AG20443 (cell line): ENCODE measurements at regions not wholly inside any gene's neighbourhood (a gene's known extent, or its start where the extent isn't known, plus 50 kb on each side); places are given as distances from the start of the nearest gene placed in this dataset.
"Not testable (repeated sequence)": the region's sequence is repeated elsewhere in the genome, so short reads cannot be mapped to it uniquely, and the experiment has no call there.

Experiments used
- DNase-seq: peaks from one replicate; pipeline ENCODE4 v3.0.0; 2012; ENCODE audit warnings: low spot score, mixed read lengths

DNA sequence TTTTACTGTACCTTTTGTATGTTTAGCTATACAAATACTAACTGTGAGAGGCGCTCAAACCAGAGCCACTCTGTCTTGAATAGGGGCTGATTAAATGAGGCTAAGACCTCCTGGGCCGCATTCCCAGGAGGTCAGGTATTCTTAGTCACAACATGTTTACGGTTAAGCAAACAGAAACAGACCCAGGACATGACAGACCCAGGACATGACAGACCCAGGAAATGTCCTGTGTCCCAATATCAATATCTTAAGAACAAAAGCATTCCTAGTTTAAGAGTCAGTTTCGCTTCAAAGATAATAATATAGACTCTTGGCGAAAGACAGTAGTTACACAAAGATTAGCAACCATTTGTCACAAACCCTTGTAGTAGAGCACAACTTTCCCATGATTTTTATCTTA is 304.5 kb downstream of the CCSER2 start:
- DNase-seq = no peak

DNA sequence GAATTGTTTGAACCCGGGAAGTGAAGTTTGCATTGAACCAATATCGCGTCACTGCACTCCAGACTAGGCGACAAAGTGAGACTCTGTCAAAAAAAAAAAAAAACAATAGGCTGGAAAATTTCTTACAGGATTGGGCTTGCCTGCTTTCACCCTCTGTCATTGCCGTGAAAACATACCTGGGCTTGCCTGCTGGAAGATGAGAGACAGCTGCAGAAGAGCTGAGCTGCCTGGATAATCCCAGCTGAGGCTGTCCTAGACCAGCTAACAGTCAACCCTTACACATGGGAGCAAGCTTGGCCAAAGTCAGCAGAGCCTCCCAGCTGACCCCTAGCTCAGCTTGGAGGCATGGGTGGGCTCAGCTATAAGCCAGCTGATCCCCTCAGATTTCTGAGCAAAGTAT is 306.2 kb downstream of the CCSER2 start:
- no peak for DNase-seq

DNA sequence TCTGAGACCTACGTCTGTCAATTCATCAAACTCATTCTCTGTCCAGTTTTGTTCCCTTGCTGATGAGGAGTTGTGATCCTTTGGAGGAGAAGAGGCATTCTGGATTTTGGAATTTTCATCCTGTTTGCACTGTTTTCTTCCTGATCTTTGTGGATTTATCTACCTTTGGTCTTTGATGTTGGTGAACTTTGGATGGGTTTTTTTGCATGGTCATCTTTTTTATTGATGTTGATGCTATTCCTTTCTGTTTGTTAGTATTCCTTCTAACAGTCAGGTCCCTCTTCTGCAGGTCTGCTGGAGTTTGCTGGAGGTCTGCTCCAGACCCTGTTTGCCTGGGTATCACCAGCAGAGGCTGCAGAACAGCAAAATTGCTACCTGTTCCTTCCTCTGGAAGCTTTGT is 322.2 kb downstream of the CCSER2 start:
- not testable (repeated sequence) for DNase-seq

DNA sequence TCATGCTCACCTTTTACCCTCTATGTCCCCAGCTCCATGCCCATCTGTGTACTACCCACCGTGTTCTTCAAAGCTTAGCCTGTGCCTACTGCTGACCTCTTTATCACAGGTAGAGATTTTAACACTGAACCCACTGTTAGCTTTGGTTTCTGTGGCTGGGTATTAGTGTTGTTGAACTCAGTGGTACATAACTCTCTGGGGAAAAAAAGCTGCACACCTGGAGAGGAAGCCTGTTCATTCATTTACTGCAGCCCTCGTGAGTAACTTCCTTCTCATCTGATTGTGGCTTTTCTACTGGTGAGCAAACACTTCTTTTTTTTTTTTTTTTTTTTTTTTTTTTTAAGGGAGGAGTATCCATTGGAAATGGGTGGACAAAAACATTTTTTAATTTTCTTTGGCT is 326.3 kb downstream of the CCSER2 start:
- DNase-seq = no peak

DNA sequence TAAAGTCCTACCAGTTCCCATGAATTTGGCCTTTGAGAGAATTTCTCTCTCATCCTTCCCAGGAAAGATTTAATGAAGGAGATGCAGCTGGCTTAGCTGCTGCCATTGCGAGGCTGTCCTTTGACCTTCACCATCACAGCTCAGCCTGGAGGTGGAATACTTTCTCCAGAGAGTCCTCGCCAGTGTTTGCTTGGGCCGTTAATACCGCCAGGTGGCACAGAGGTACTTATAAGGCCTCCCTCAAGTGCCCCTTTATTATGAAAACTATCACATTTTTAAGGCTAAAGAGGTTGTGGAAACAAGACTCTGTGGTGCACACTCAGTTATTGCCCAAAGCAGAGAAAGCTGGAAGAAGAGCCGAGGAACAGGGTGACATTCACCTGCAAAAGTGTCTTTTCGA is 330.6 kb downstream of the CCSER2 start:
- no peak for DNase-seq

DNA sequence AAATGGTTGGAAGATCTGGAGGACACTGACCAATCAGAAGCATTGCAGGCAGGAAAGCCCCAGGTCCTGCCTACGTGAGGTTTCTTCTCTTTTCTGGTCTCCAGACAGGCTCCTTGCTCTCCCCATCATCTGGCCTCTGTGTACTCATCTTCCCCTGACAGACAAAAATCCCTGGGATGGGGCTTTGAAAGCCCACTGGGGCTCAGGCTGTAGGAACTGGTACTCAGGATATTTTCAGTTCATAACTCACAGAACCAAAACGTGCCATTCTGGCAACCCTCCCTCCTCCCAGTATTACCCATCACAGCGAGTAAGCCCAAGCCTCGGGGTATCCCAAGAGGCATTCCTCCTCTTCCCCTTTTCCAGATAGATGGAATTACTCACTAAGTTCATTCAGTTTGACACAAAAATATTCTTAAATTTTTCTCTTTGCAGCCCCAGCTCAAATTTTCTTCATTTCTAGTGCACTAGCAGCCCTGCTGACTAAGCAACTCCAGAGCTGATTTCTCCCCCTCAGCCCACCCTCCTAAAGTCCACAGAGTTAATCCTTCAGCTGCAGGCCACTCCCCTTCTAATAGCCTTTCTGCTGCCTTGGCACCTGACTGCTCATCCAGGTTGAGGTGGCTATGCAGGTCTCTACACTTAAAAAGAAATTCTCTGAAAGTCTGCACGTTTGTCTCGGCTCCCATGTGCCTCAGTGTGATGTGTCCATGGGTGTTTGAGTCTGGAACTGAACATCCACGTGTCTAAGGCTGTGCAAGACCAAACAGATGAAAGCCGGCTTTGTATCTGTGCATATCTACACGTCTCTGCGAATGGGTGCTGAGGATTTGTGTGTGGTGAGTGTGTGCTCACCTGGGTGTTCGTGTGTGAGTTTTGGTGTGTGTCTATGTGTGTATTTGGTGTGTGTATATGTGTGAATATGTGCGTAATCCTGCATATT is 331.4 kb downstream of the CCSER2 start:
- DNase-seq = no peak

DNA sequence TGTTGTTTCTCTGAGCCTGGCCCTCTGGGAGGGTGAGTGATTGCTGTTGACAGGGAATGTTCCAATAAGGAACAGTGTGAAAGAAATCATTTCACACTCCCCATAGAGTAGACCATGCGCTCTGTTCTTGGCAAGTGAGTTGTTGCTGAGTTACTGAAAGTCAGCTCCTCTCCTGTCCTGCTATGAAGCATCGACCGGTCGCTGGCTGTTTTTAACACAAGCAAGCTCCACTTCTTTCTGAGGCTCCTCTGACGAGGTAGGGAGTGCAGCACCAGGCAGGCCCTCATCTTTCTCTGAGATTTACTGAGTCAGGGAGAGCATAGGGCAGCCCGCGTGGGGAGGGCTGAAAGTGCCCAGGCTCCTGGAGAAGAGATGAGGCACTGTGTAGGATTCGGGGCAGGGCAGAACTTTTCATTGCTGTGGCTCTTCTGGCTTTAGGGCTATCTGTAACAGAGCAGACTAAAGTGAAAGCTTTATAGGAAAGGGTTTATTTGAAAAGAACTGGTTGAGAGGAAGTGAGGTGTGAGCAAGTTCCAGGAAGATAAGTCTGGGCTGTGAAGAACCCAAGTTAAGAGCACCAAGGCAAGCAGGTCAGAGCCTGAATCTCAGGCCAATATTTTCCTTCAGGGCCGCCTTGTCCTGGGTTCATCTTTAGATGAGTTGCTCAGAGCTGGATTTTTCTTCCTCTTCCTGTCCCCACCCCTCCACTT is 332.2 kb downstream of the CCSER2 start:
- no peak for DNase-seq

DNA sequence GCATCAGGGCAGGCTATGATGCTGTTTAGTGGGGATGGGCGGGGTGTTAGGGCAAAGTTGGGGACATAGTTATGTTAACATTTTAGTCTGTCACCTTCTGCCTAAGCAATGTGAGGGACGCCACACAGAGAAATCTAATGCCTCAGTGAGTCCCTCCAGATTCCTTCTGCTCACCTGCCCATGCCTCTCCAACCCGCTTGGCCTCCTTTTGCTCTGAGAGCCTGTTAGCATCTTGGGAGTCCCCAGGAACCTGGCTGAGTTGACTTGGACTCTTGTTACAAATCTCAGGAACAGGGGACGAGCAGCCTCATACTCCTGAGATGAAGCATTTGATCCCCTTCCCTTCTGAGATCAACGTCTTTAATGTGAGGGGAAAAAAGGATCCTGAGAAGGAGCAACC is 336.8 kb downstream of the CCSER2 start:
- DNase-seq = no peak

DNA sequence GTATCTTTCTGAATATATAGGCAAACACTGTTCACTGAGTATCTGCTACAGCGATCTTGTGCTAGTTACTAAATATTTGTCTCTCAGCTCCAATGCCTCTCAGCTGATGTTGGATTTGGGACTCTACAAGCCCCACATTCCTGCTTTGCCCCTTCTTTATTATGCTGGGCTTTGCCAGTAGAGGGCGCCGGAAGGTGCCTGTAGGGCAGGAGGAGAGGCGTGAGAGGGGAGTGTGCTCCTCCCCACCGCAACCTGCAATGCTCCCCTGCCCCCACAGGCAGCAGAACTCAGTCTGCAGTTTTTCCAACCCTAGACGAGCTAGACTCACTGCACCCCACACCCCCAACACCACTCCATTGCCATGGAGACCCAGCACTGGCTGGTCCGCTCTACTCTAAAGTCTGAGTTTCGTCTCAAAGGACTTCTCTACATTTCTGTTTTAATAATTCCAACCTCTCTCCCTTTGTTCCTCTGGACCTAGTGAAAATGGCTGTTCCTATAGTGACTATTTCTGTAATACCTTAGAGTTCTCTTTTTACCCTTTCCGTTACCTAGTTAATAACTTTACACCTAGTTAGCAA is 337.6 kb downstream of the CCSER2 start:
- DNase-seq = no peak

DNA sequence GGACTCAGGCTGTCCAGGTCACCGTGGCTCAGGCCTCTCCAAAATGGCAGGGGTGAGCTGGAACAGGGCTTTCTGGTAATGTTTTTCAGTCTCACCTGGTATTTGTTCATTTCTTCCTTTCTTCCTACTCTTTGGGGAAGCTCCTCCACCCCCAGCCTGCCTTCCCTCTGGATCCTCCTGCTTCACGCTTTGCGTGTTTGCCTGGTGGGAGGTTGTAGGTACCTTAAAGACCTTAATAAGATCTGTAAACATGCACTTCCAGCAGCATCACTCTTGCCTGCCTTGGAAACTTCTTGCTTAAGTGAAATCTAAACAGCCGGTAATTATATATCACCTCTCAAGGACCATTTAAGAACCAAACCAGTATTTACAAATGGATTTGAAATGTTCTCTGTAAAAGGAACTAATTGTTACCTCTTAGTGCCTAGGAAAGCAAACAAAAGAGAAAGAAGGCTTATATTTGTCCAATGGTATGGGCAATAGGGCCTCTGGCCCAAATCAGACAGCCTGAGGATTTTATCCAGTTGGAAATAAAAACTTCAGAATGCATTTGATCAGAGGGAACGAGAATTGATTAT is 339.9 kb downstream of the CCSER2 start:
- no peak for DNase-seq

DNA sequence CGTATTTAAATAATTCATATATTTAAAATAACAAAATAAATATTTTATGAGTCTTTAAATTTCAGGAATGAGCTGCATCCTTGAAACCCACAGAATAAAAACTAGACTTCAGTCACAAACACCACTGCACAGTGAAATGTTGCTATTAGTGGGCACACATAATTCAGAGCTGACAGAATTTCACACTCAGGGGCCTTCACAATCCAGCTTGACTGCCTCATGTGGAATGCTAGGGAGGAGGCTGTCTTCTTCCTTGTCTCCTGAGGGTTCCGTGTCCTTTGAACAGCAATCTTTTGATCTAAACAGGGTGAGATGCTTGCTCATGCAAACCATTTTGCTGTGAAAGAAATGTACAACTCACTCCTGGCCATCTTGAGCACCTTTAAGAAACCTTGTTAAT is 346.7 kb downstream of the CCSER2 start:
- DNase-seq = no peak

DNA sequence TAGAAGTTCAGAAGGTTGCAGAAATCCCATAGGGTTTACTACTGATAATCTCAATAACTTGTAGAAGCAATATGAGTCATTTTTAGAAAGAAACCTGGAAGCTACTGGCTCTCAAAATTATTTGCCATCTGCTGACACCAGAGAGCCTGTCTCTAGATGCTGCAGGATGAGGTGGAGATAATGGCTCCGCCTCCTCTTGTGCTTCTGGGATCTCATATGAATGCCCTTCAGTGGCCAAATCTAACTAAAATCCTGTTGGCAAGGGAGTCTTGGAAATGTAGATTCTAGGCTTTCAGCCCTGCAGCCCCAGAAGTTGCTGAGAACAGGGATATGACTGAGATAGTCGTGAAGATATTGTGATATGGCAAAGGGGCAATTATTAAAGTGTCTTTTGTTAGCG is 348.1 kb downstream of the CCSER2 start:
- no peak for DNase-seq

DNA sequence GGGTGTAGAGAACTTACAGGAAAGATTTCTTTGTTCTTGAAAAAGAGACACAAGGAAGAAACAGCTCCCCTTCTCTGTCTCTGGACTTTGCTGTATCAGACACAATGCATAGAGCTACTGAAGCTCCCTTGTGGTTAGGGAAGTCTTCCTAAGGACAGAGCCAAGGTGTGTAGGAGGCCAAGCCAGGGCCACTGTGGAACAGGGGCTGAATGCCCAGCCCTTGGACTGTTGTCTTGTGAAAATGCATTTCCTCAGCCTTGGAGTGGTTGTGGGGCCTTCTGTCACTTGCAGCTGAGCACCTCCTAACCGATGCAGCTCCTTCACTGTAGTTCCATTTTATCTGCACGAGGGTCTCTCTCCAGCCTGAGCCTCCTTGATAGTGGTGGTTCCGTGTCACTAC is 353.4 kb downstream of the CCSER2 start:
- DNase-seq = no peak

DNA sequence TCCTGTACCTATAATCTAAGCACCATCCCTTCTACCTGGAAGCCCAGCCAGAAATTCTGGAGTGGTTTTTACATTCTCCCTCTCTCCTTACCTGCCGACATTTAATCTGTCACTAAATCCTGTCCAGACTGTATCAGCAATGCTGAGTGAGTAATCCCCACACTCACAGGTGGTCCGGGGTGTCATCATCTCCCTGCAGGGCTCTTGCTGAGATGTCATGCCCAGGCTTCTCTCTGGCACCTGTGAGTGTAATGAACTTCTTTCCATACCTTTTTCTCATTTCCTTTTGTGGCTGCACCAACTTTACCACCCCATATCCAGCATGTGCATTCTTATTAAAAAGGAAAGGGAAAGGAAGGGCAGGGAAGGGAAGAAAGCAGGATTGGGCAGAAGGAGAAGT is 355.2 kb downstream of the CCSER2 start:
- no peak for DNase-seq

DNA sequence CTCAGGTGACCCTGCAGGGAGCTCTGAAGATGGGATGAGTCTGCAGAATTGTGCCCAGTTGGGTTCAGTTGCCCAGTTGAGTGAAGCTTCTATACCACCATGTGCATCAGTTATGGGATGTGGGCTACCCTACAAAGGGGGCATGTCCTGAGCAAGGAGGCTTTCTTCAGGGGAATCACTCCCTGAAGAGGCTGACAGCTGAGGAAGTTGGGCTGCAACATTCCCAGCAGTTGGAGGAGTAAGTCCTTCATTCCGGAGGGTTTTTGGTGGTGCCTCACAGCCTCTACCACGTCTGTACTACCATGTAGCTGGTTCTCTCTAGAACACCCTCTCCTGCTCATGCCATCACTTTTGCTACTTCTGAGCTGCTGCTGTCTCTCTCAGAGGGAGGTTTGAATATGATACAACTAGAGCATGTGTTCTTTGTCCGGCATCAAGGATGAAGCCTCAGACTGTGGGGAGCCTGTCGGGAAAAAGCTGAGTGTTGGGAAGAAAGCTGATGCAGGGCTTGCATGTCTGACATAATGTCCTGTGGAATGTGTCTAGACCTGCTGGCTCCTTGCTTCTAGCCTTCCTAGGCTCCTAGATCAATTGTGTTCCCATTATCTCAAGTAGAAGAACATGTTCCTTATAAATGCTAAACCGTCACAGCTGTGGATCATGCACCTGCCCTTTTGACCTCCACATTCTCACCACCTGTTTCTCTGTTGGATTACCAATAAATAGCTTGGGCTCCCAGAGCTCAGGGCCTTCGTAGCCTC is 355.8 kb downstream of the CCSER2 start:
- DNase-seq = no peak

DNA sequence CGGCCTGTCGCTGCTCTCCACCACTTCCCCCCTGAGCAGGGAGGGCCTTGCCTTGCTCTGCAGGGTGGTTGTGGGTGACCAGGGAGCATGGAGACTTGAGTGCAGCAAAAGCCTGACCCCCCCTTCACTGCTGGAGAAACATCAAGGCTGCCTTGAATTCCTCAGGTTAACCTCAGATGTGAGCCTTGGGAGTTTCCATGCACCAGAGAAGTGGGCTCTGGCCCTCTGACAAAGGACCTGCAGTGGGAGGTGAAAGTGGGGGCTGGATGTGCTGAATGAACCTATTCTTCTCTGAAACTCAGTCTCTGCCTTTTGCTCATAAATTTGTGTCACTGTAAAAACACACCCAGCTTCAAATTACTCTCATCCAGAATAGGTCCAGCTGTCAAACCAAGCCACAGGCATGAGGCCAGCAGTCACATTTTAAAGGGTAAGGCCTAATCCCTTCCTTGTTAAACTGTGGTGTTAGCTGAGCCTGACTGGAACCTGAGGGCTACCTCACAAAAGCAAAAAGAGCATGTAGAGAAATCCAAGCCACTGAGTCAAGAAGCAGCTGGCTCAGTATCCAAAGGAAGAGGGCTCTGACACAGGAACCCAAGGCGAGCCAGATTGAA is 356.8 kb downstream of the CCSER2 start:
- DNase-seq = no peak

DNA sequence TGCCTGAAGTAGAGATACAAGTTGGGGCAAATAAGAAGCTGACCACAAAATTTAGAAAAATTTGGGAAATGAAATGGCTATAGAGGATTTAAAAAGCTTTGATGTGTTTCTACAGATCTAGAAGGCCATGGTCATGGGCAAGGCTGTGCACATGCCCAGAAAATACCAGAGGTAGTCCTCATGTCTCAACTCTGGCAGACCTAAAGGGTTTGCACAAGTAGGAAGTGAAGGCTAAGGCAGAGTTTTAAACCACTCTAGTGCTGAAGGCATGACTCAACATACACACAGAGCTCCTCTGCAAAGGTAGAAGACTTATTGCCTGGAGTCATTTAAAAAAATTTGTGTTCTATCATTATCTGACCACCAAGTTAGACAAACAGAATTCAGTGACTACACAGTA is 364.6 kb downstream of the CCSER2 start:
- DNase-seq = no peak

DNA sequence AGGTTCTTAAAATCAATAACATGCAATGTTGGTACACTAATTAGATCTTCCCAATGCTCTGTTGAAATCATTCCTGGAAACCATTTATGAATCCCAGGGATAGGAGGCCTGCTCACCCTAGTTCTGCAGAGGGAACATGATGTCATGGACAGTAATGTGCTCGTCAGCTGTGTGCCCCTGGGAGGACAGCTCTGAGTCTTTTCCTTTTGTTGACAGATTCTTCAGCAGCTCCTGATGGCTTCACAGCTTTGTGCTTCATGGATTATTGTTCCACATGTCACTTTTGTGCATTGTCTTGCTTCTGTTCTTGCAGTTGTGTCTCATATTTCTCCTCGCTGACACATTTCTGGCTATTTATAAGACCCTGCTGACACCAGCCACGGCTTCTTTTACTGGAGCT is 367.5 kb downstream of the CCSER2 start:
- DNase-seq = no peak

DNA sequence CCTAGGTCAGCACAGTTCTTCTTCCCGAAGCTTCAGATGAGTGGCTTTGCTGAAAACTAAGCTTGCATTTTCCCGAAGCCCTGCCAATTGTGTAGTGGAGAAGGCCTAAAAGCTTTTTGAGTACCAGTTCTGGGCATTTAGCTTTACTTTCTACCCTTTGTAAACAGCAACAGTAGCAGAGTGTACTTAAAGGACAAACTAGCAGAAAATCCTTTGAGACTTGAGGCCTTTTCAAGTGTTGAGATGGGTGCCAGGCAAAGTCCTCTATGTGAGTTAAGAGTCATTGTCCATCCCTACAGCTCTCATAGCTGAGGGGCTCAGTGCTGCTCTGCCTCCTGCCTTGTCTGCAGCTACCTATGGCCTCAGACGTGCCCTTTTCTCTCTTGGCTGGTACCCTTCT is 368.2 kb downstream of the CCSER2 start:
- DNase-seq = no peak

DNA sequence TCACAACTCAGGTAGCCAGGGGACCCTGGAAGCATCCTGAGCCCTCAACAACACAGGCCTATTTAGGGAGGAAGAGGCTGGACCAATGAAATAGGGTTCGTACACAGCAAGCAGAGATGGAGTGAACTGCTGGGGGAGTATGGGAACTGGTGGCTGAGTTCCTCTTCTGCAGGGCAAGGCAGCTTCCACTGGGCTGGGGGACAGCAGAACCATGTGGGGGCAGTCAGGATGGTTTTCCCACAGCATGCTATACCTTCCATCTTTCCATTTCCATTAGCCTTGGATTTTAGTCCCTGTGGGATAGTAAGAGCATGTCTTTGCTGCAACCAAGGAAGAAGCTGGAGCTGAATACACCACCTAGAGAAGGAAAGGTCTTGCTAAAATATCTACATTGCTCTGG is 370.6 kb downstream of the CCSER2 start:
- no peak for DNase-seq

DNA sequence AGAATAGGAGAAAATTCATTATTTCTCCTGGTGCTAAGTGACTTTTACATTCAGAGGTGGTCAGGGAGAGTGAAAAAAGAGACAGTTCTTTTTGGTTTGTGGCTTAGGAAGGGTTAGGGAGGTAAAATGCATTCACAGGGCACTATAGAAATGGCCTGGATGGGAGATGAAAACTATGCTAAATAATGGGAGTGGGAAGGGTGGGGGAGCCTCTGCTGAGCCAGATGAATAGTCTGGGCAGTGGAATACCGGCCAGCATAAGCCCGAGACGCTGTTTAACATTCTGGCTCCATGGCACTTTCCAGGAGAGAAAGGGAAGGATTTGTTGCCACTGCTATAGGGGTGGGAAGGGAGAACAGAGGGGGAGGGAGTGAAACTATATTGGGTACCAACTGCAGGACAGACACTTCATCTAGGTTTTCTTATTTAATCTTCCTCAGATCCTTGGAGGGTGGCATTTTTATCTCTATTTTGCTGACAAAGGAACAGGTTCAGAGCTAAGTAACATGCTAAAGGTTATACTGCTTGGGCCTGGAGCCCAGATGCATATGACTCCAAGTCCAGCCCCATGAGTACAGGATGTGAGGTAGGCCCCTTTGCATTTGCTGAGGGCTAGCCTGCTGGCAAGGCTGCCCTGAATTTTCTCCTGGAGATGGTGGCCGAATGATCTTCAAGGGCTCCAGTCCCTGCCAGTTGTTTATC is 372.4 kb downstream of the CCSER2 start:
- DNase-seq = no peak
